ENCODE measurements at regions not wholly inside any gene's neighbourhood (a gene's known extent, or its start where the extent isn't known, plus 50 kb on each side); places are given as distances from the start of the nearest gene placed in this dataset.

GRCh38 chr10:125294109-125294508 lies 133.7 kb upstream of the CTBP2 start (continued):
- TF ChIP-seq MLLT1 (IDR thresholded peaks at IDR 0.05) (no peak), IRF4 (IDR thresholded peaks at IDR 0.05; ENCODE audit: low read depth, low read length) (no peak), TCF12 (IDR thresholded peaks at IDR 0.05; ENCODE audit: low read depth, low read length) (no peak), BRCA1 (IDR thresholded peaks at IDR 0.05; ENCODE audit: low read depth, low read length) (no peak), MEF2A (IDR thresholded peaks at IDR 0.05; ENCODE audit: insufficient read depth, low read depth, low read length) (no peak), ZBED1 (IDR thresholded peaks at IDR 0.05; ENCODE audit: borderline replicate concordance) (no peak)

GRCh38 chr10:125291836-125292235 lies 131.5 kb upstream of the CTBP2 start:
- Histone ChIP-seq H2AFZ (ENCODE audit: control insufficient read depth, low read depth, low read length) (no peak overlapping the region), H3K9me3 (replicated peaks; ENCODE audit: control insufficient read depth, insufficient read depth, low read length) (no peaks in the 10 kb centered on the region), H3K36me3 (ENCODE audit: control insufficient read depth in 2 of 2, insufficient read depth in 2 of 2, low read length in 1 of 2) (no peaks in the 10 kb centered on the region), H3K4me2 (ENCODE audit: control insufficient read depth, insufficient read depth) (no peak overlapping the region), H4K20me1 (ENCODE audit: control insufficient read depth, insufficient read depth) (no peaks in the 10 kb centered on the region), H3K27ac (ENCODE audit: control insufficient read depth, insufficient read depth) (no peak overlapping the region), H3K4me3 (no peak overlapping the region), H3K4me1 (ENCODE audit: control insufficient read depth, insufficient read depth, low read length) (no peaks in the 10 kb centered on the region), H3K27me3 (replicated peaks in 1 of 2; ENCODE audit: control insufficient read depth in 2 of 2, insufficient read depth in 2 of 2, low read length in 1 of 2) (no peaks in the 10 kb centered on the region), H3K9ac (ENCODE audit: control insufficient read depth, insufficient read depth, low read length) (no peak overlapping the region), H3K79me2 (ENCODE audit: control insufficient read depth, insufficient read depth, low read length) (no peaks in the 10 kb centered on the region)
- ChIA-PET SMC1A (ENCODE audit: uncharacterized antibody, unreplicated experiment) (no interaction called here), RAD21 (ENCODE audit: unreplicated experiment) (no interaction called here), POLR2A (no interaction called here), CTCF (no interaction called here)
- no TSS peak for BruUV-seq (replicated peaks)
- no peak for TF ChIP-seq STAT3 (IDR thresholded peaks at IDR 0.05; ENCODE audit: low read depth, low read length)
- no peak for TF ChIP-seq HDAC2 (IDR thresholded peaks at IDR 0.05)
- no peak for TF ChIP-seq CHD2 (IDR thresholded peaks at IDR 0.05; ENCODE audit: borderline replicate concordance, low read depth, low read length)
- TF ChIP-seq WRNIP1 (IDR thresholded peaks at IDR 0.05; ENCODE audit: borderline replicate concordance, low read depth, low read length) = no peak
- no peak for TF ChIP-seq FOXK2 (IDR thresholded peaks at IDR 0.05)
- TF ChIP-seq IKZF2 (IDR thresholded peaks at IDR 0.05) = no peak
- TF ChIP-seq ZBTB33 (IDR thresholded peaks at IDR 0.05) = no peak
- no peak for TF ChIP-seq MAX (IDR thresholded peaks at IDR 0.05; ENCODE audit: low read depth, low read length)
- TF ChIP-seq ZNF687 (IDR thresholded peaks at IDR 0.05) = no peak
- no peak for FAIRE-seq
- ATAC-seq = no peak
- no peak for DNase-seq (ENCODE audit: low read depth, low spot score)
- in situ Hi-C loops (cut with MboI) = no loop called here
- intact Hi-C loops (cut with micrococcal nuclease; ENCODE audit: unreplicated experiment) = no loop called here
- 44% methylated on average over 9 of the region's 9 CpGs for WGBS (ENCODE audit: insufficient coverage, insufficient replicate concordance, low lambda C conversion rate, missing lambda C conversion rate)
